ENCODE measurements at regions not wholly inside any gene's neighbourhood (a gene's known extent, or its start where the extent isn't known, plus 50 kb on each side); places are given as distances from the start of the nearest gene placed in this dataset.

DNA sequence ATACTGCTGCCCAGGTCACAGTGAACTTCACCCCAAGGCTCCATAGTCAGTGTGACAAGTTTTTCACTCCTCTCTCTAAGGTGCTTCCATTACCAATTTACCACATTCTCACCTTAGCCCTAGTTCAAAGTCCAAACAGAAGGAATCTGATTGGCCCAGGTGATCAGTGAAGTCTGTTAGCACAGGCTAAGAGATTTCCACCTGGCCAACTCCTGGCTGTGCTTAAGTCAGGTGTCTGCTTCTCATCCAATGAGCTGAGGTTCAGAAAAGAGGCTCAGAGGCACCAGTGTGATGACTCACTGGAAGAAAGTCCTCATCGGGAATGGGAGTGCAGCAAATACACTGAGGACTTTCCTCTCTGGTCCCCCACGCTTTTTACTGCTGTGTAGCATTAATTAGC is 164.4 kb upstream of the MGAT5 start:
- TF ChIP-seq, protein P1, sequence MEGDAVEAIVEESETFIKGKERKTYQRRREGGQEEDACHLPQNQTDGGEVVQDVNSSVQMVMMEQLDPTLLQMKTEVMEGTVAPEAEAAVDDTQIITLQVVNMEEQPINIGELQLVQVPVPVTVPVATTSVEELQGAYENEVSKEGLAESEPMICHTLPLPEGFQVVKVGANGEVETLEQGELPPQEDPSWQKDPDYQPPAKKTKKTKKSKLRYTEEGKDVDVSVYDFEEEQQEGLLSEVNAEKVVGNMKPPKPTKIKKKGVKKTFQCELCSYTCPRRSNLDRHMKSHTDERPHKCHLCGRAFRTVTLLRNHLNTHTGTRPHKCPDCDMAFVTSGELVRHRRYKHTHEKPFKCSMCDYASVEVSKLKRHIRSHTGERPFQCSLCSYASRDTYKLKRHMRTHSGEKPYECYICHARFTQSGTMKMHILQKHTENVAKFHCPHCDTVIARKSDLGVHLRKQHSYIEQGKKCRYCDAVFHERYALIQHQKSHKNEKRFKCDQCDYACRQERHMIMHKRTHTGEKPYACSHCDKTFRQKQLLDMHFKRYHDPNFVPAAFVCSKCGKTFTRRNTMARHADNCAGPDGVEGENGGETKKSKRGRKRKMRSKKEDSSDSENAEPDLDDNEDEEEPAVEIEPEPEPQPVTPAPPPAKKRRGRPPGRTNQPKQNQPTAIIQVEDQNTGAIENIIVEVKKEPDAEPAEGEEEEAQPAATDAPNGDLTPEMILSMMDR (IDR thresholded peaks at IDR 0.05; ENCODE audit: insufficient read depth, low read length, poor library complexity, severe bottlenecking), result no peak
- DNase-seq (ENCODE audit: extremely low read depth, insufficient read length), result no peak

DNA sequence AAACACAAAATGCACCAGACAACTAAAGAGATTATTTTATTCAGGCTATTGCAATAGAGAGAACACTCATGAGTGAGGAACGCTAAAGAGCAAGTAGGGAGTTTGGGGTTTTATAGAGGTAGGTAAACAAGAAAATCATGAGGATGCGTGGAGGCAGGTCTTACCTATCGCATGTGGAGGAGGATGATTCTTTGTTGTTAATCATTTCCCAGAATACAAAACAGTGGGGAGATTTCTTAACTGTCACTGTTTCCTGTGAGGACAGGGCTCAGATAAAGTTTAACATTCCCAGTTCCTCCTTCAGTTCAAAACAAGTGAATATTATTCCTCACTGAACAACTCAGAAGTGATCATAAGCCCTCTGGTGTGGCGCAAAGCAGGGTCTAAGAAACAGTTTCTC is 156.1 kb upstream of the MGAT5 start:
- no peak for DNase-seq (ENCODE audit: extremely low read depth, insufficient read length)
- TF ChIP-seq, protein P1 (IDR thresholded peaks at IDR 0.05; ENCODE audit: insufficient read depth, low read length, poor library complexity, severe bottlenecking), result no peak
- no peaks in the 10 kb centered on the region; the same call in 1 of the 2 replicates for H3K27me3 ChIP-seq (replicated peaks; ENCODE audit: control insufficient read depth, insufficient read depth, low read length)
- no peak overlapping the region for H3K4me3 ChIP-seq (replicated peaks; ENCODE audit: low read depth, low read length)
- H3K36me3 ChIP-seq (ENCODE audit: control insufficient read depth, insufficient read depth, low read length), result no peaks in the 10 kb centered on the region

More for the DNA sequence above, 164.4 kb upstream of the MGAT5 start:
- H3K27me3 ChIP-seq (replicated peaks; ENCODE audit: control insufficient read depth, insufficient read depth, low read length), result no peaks in the 10 kb centered on the region
- H3K4me3 ChIP-seq (replicated peaks; ENCODE audit: low read depth, low read length), result no peak overlapping the region
- no peaks in the 10 kb centered on the region for H3K36me3 ChIP-seq (ENCODE audit: control insufficient read depth, insufficient read depth, low read length)

DNA sequence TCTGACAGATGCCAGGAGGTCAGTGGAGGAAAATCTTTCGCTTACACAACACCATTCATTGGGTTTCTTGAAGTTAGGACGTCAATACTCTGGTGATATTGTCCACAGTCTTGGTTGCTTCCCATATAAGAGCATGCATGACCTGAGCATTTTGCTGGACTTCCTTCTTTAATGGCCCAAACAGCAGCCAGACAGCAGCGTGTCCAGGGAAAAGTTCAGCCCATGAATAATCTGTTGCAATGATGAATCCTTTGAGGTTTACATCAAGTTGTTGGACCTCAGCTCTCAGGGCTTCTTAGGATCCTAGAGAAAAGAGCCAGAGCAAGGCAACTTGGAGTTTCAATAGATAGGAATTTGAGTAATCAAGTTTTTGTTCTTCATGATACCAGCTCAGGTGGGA is 155.6 kb upstream of the MGAT5 start:
- H3K4me3 ChIP-seq (replicated peaks; ENCODE audit: low read depth, low read length), result no peak overlapping the region
- H3K27me3 ChIP-seq (replicated peaks; ENCODE audit: control insufficient read depth, insufficient read depth, low read length), result no peaks in the 10 kb centered on the region; the same call in 1 of the 2 replicates
- no peak for DNase-seq (ENCODE audit: extremely low read depth, insufficient read length)
- TF ChIP-seq, protein P1 (IDR thresholded peaks at IDR 0.05; ENCODE audit: insufficient read depth, low read length, poor library complexity, severe bottlenecking), result no peak
- H3K36me3 ChIP-seq (ENCODE audit: control insufficient read depth, insufficient read depth, low read length), result no peaks in the 10 kb centered on the region

DNA sequence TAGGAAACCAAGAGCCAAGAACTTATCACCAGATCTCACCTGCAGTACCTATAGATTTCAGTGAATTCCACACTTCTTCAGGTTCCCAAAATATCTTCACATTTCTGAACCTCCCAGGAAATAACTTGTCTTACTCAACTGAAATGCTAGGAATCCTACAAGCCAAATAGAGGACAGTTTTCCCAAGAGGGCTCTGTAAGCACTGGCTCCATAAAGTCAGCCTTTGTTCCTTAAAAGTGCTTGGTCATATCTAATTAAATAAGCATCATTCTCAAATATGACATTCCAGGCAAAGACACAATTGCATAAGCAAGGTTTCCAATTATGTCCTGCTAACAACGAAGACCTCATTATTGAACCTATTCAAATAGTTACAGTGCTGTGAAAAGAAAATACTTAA is 154.6 kb upstream of the MGAT5 start:
- no peaks in the 10 kb centered on the region for H3K36me3 ChIP-seq (ENCODE audit: control insufficient read depth, insufficient read depth, low read length)
- H3K4me3 ChIP-seq (replicated peaks; ENCODE audit: low read depth, low read length), result no peak overlapping the region
- TF ChIP-seq, protein P1 (IDR thresholded peaks at IDR 0.05; ENCODE audit: insufficient read depth, low read length, poor library complexity, severe bottlenecking), result no peak
- no peak for DNase-seq (ENCODE audit: extremely low read depth, insufficient read length)
- no peaks in the 10 kb centered on the region; the same call in 1 of the 2 replicates for H3K27me3 ChIP-seq (replicated peaks; ENCODE audit: control insufficient read depth, insufficient read depth, low read length)

DNA sequence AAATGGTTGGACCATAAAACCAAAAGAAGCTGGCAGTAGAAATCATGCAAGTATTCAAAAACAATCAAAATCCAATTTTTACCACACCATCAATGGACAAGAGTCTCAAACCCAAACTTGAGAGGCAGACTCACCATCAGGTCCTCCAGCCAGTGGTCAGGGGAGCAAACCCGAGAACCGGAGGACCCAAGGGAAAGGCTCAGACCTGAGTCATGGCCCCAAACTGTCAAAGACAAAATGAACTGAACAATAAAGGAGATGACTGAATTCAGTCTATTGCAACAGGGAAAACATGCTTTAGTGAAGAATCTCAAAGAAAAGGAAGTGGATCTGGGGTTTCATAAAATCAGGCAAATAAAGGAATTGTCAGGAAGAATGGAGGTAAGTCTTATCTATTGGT is 150.7 kb upstream of the MGAT5 start:
- TF ChIP-seq, protein P1 (IDR thresholded peaks at IDR 0.05; ENCODE audit: insufficient read depth, low read length, poor library complexity, severe bottlenecking), result no peak
- no peak for DNase-seq (ENCODE audit: extremely low read depth, insufficient read length)
- no peaks in the 10 kb centered on the region; the same call in 1 of the 2 replicates for H3K27me3 ChIP-seq (replicated peaks; ENCODE audit: control insufficient read depth, insufficient read depth, low read length)
- H3K4me3 ChIP-seq (replicated peaks; ENCODE audit: low read depth, low read length), result no peak overlapping the region
- no peaks in the 10 kb centered on the region for H3K36me3 ChIP-seq (ENCODE audit: control insufficient read depth, insufficient read depth, low read length)

DNA sequence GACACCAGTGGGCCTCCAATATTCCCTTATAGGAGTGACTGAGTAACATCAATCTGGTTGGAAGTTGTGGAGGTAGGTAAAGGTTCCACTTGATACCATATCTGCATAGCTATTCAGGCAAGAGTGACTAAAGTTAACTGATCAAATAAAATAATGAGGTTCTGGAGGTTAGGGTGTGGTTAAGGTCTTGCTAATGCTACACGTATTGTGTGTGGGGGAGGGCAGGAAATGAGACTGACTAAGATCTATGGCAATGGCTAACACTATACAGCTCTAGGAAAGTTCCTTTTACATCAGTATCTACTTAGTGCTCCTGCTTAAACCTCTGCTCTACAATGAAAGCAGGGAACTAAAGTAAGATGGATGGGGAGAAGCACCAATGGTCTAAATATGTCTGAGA is 149.1 kb upstream of the MGAT5 start:
- TF ChIP-seq, protein P1 (IDR thresholded peaks at IDR 0.05; ENCODE audit: insufficient read depth, low read length, poor library complexity, severe bottlenecking), result no peak
- no peak for DNase-seq (ENCODE audit: extremely low read depth, insufficient read length)
- Histone ChIP-seq H3K4me3 (replicated peaks; ENCODE audit: low read depth, low read length) (no peak overlapping the region), H3K36me3 (ENCODE audit: control insufficient read depth, insufficient read depth, low read length) (no peaks in the 10 kb centered on the region), H3K27me3 (replicated peaks; ENCODE audit: control insufficient read depth, insufficient read depth, low read length) (no peaks in the 10 kb centered on the region)
